HG03571 (cell line): ENCODE measurements at regions not wholly inside any gene's neighbourhood (a gene's known extent, or its start where the extent isn't known, plus 50 kb on each side); places are given as distances from the start of the nearest gene placed in this dataset.

Experiments used
- ATAC-seq: cut with Tn5 transposase; IDR thresholded peaks from one replicate; pipeline ENCODE4 v1.9.1; 2021; ENCODE audit not compliant: unreplicated experiment

DNA sequence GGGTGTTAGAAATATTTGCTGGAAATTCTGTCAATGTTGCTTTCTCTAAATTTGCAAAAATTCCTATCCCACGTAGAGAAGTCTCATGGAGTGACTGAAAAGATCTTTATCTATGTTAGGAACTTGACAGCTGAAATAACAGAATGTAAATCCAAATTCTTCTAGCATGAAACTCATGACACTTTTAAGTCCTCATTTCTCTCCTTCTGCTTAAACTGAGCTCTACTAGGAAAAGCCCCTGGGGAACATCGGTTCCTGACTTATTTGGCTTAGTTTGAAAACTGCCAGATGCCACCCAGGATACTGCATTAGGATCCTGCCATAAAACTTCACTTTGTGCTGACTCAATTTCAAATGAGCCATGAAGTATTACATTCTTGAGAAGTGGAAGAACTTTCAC lies 426.0 kb downstream of the GALC start:
- ATAC-seq = no peak

DNA sequence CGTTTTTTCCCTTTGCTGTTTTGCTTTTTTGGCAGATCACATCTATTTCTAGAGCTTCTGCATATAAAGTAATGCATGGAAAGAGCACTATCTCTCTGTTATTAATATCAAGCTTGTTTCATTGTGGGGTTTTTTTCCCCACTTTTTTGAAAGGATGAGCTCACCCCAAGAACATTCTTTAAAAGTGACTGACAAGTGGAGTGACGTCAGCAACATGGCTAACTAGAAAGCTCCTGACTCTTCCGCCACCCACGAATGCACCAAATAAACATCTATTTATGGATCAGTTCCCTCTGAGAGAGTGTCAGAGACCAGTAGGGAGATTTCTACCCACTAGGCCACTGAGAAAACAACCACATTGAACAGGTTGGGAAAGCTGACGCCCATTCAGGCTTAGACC lies 445.4 kb downstream of the GALC start:
- no peak for ATAC-seq

DNA sequence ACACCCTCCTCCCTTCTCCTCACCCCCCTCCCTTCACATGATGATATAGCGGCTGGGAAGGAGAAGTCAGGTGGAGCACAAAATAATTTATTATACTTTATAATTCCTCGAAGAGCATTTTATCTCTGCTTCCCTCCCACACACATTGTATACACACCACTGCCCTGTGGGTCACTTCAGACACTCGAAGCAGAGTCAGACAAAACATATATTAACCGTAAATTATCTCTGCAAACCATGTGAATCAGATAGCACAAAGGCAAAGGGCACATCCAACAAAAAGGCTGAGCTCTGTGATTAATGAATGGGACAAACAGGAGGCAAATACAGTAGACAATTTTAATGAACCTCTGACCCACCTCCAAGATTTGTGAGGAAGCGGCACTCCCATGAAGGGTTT lies 450.7 kb downstream of the GALC start:
- ATAC-seq = no peak

DNA sequence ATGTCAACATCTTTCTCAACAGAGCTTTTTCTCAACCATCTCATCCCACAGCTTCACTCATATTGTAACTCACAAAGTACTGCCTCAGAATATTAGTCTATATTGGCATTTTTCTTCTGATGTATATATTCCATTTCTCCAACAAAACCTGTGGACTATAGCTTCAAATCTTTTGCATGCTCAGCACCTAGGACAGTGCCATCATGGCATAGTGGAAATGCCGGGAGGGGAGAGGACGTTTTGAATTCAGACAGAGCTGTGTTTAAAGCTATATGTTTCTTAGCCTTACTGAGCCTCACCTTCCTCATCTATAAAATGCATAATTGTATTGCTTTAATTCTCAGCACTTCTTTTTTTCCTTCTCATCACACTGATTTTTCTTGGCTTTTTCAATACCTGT lies 452.6 kb downstream of the GALC start:
- no peak for ATAC-seq

DNA sequence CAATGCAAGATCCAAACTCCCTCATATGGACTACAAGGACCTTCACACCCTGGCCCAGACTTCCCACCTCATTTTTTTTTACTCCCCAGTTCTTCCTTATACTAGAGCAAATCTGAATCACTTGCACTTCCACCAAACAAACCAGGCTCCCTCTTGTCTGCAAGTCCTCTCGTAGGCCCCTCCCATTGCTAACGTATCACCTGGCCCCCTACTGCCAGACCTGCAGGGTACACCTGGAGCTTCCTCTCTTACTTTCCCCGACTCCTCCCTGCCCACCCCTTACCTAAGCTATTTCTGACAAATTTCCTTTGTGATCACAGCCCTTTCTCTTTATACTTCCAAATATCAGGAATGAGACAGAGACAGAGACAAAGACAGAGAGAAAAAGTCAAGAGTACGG lies 463.9 kb downstream of the GALC start:
- ATAC-seq = no peak

DNA sequence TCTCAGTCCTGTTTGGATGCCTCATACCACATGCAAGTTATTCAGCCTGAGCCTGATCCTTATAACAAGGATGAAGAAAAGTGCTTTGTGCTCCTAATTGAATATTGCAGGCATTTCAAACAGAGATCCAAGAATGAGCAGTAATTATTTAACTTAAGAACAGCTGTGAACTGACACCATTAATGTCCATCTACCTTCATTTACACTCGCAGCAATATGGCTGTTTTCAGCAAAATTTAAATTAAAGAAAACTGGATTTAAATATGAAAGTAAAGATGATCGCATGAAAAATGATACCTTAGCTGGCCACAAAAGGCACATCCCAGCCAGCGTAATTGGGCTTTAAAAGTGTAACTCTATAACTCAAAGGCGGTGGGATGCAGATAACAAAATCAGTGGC lies 466.3 kb downstream of the GALC start:
- ATAC-seq = no peak

DNA sequence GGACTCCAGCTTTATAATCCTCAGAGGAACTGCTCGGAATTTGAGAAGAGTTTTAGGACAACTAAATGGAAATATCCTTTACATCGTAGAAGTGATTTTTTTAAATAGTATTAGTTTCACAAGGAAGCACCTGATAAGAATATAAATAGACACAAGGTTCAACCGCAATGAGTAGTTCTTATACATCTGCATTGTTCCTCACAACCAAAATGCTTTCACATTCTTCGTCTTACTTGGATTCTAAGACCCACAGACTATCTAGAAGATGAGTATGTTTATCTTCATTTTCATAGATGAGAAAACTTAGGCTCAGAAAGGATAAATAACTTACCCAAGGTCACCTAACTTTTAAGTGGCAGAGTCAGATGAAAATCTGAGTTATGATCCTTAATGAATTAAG lies 469.0 kb downstream of the GALC start:
- no peak for ATAC-seq

DNA sequence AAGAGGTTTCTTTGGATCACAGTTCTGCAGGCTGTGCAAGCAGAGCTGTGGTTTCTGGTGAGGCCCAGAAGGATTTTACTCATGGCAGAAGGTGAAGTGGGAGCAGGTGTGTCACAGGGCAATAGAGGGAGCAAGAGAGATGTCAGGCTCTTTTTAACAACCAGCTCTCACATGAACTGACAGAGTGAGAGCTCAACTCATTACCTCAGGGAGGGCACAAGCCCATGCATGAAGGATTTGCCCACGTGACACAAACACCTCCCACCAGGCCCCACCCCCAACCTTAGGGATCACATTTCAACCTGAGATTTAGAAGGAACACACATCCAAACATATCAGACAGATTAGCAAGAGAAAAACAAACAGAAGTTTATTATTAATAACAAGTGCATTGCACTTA lies 470.4 kb downstream of the GALC start:
- ATAC-seq = no peak

DNA sequence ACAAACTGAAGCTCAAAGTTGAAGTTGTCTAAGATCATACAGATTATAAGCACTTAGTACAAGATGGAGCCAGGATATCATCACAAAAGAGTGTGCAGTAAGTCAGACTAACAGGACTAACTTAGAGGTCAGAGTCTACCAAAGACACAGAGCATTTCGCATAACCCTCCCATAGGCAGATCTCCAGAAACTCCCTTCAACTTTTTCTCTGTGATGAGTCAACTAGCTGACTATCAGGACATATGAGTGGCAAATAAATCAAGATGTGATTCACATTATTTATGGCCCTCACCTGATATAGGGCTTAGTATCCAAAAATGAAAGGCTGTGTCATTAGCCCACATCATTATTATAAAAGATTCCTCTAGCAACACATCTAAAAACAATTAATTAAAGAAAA lies 484.6 kb downstream of the GALC start:
- no peak for ATAC-seq

DNA sequence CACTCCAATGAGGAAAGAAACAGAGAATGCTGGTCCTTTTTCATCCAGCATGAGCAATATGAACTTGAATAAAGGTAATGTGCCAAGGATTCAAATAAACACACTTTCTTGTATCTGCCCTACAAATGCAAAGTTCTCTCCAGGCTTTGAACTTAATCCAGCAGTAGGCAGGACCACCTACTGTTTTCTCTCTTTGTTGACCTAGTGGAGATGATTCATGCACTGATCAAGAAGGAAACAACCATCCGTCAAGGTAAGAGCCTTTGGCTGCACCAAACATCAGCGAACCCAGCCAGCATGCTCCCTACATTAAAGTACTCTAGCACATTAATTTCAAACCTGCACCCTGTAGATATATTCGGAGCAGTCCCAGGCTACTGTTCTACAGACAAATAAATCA lies 489.3 kb downstream of the GALC start:
- no peak for ATAC-seq

DNA sequence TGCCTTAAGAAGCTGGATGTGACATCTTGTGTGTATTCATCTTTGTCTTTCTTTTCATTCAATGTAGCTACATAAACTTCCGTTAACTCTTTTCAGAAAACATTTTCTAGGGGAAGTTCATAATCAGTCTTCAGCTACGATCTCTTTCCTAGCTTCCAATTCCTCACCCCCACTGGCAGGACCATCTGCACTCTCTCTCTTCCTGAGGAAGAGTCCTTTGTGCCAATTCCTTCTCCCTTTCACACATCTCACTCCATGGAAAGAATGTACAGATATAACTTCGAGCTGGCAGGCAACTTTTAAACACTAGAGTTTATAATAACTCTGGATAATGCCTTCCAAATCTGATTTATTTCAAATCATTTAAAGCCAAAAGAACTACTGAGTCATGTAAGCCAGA lies 495.7 kb downstream of the GALC start:
- ATAC-seq = no peak

DNA sequence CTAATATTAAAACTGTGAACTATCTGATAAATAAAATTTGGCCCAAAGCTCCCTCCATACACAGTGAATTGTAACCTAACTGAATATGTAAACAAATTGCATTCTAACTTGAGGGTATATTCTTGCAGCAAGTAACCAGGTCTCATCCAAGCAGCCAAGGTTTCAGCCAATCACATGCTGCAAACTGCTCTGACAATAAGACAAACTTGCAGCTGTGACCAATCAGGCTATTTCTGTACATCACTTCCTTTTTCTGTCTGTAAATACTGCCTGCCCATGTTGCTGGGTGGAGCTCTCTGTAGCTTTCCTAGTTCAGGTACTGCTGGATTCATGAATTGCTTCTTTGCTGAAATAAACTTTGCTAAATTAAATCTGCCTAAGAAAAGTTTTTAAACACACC lies 499.0 kb downstream of the GALC start:
- ATAC-seq = no peak

DNA sequence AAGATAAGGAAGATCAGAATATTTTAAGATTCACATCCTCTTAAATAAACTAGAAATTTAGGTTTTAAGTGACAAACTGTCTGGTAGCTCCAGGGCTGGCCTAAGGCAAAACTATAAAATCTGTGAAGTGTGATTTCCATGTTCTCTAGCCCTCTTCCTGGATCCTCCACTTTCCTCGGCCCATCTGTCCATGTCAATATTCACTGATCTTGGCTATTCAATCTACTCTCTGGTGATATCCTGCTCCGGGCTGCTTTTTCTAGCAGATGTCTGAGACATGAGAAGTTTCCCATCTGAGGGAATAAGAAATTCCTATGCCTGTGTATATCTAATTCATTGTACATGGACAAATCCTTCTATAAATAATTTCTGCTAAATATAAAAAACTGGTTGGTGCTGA lies 500.4 kb downstream of the GALC start:
- no peak for ATAC-seq

DNA sequence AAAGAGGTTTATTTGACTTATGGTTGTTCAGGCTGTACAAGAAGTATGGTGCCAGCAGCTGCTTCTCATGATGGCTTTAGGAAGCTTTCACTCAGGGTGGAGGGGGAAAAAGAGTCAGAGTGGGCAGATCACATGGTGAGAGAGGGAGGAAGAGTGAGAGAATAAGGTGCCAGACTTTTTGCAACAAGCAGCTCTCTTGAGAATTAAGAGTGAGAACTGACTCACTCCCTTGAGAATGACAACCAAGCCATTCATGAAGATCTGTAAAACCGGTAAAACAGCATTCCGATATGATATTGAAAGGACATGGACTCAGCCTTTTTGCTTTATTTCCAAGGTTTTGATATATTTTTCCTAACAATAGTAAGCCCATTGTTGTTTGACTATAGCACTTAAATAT lies 501.2 kb downstream of the GALC start:
- no peak for ATAC-seq

DNA sequence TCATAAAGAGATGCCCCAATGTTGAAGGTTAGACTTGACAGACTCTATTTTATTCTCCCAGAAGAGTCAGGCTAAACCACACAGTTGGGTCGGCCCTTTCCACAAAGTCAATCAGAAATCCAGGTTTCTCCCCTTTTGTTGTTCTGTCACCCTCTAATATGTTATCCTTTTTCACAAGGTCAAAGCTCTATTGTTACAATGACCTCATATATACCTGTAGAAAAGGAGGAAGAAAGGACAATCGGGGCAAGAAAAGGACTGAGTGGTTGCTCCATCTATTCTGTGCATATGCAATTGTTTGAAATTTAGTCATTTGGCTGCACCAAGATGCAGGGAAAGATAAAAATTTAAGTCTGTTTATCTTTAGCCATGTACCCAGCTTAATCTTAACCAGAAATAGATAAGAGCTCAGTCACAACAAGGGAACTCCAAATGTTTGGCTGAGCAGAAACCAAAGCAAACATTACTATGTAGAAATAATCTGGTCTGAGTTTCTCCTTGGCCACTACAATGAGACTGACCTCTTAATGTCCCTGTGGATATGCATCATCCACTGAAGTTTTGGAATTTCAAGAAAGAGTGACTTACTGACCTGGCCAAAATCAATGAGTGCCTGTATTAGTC lies 503.7 kb downstream of the GALC start:
- no peak for ATAC-seq

DNA sequence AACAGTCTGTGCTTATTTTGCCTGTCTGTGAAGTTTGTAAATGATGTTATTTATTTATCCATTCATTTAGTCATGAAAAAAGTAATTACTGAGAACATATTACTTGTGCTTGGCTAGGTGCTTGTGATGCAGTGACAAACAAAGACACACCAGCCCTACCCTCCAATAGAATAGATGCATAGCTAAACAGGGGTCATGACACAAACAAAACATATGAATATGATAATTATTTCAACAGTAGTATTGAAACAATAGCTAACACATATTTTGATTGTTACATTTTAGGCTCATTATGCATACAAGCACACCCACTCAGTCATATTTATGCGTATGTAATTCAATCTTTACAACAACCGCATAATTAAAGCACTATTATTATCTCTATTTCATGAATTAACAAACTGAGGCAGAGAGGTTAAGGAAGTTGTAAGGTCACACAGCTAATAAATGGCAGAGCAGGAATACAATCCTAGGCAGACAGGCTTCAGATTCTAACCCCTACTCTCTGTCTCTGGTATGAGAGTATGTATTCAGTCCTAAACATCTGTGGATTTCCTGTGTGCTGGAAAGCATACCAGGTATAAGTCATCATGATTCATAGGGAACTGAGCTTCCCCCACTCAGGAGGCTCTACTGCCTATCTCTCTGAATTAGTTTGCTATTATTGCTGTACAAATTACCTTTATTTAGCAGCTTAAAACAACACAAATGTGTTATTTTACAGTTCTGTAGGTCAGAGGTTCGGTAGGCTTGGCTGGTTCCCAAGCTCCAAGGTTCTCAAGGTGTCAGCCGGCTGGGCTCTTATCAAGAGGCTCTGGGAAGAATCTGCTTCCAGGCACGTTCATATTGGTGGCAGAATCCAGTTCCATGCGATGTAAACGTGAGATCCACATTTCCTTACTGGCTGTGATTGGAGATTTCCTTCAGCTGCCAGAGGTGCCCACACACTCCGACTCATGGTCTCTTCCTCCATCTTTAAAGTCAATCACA lies 509.4 kb downstream of the GALC start:
- no peak for ATAC-seq

DNA sequence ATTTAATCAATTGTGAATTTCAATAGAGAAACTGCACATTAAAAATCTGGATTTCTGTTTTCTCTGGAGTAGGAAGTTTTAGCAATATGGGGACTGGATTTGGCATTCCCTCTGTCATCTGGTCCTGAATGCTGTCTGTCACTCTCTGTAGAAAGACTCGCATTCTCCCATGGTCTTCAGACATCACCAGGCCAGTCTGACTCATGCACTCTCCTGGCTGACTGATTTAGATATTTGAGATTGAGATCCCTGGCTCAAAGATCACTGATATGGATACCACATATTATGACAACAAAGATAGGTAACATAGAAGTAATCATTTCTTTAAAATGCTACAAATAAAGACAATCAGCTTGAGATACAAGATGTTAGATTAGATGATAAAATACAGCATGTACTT lies 524.5 kb downstream of the GALC start:
- ATAC-seq = no peak

DNA sequence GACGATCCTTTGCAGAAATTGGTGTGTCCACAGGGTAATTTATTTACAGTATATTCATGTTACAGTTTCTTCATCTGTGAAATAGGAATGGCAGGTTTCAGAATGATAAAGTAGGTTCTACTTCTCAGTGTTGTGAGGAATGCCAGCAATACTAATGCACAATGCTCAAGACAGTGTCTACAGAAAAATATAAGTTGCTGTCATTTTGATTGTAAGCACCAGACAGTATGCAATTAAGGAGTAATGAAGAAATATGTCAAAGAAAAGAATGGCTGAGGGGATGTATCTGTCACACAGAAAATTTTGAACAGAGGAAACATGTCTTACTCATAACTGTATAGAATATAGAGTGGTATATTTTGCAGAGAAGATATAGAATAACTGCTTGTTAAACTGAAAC lies 525.4 kb downstream of the GALC start:
- ATAC-seq = no peak

DNA sequence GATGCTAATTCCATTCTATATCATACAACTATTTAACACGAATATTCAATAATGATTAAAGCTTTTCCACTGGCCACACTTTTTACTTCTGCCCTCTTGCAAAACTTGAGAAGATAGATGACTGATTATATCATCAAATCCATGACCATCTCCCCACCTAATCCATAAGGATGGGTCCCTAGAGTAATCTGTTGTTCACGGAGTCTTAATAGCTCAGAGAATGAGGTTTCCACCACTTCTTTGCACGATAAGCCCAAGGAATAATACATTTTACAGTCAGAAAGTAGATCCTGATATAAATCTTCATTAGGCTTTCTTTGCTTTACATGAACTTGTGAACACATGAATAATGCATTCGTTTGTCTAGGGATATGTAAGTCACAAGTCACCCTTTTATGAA lies 527.2 kb downstream of the GALC start:
- ATAC-seq = no peak

DNA sequence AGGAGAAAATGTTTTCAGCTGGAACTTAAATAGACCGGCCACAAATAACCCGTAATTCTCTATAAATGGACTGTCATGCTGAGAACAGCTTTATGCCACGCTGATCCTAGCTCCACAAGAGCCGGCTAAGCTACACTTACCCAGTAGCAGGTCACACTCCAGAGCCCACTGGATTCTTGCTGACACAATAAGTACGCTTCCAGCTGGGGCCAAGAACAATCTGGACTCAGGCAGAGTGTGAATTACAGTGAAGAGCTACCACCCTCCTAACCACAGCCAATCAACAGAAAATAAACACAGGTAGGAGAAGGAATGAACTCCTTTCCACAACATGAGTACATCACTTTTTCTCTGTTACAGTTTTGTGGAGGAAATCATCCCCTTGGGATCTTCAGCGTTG lies 531.3 kb downstream of the GALC start:
- ATAC-seq = no peak

DNA sequence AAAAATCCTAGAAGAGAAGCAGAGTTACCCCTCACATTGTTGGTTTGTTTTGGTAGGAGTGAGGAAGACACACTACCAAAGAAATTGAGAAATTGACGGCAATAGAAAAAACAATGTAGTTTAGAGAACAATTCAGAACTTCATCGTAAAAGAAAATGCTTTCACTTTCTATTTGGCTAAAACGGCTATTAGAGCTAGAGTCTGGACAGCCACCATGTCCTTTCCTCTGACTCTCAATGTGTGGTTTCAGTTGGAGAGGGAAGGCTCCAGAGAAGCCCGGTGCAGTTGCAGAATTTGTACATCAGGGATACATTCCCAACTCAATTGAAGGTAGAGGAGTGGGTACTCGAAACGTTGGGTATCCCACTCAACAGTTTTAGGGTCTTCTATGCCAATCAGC lies 535.3 kb downstream of the GALC start:
- no peak for ATAC-seq

DNA sequence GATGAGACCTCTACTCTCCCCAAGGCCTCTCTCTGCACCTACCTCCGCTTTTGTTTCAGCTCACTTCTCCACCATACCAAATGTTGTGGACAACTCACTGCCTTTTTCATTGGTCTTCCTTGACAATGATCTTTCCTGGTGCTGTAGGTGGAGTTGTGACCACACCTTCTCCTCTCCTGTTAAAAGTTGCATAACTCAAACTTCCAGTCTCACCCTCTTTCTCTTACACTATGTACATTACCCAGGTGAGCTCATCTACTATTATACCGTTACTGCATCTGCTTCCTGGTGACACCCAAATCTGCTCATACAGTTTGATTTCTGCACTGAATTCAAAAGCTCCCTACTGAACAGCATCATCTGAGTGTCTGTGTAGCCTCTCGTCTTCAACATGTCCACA lies 542.8 kb downstream of the GALC start:
- no peak for ATAC-seq

DNA sequence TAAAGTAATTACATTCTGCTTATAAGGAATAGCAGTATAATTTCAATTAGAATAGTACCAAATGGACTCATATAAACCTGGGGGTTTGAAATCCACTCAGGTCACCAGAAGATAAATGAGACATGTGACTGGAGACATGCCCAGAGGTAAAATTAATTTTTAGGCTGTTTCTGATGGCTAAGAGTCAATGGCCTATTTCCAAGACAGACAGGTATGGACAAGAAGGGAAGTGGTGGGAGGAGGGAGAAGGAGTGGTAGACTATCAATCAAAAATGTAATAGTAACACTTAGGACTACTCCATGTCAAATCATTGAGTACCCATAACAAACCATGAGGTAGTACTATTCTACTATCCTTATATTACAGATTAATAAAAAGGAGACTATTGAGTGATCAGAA lies 544.0 kb downstream of the GALC start:
- ATAC-seq = no peak
